ENCODE measurements at regions not wholly inside any gene's neighbourhood (a gene's known extent, or its start where the extent isn't known, plus 50 kb on each side); places are given as distances from the start of the nearest gene placed in this dataset.
"Not testable (repeated sequence)": the region's sequence is repeated elsewhere in the genome, so short reads cannot be mapped to it uniquely, and the experiment has no call there.

- no peak for DNase-seq
These were observed 220.7 kb downstream of the TACR3 start for GRCh38 chr4:103499094-103499493.

- no peak for DNase-seq
These were observed 221.4 kb downstream of the TACR3 start for GRCh38 chr4:103498161-103499070.

DNA sequence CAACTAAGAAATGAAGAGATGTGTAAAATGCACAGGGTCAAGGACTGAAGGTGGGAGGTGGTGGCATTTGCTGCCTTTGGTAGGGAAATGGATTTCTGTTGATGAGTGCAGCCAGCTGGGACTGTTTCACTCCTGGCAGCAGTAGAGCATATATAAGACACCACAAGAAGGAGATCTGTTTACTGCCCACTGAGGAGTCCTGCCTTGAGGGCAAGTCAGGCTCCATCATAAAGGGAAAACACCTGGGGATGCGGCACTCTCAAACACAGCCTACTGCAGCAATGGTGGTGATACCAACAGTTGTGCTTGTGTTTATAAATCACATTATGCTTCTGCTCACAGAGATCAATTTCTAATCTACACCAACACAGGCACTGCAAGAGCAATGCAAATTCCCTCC, 222.1 kb downstream of the TACR3 start:
- DNase-seq, result no peak

- no peak for DNase-seq
These were observed 223.0 kb downstream of the TACR3 start for GRCh38 chr4:103496800-103497199.

GRCh38 chr4:103493450-103494159, 226.2 kb downstream of the TACR3 start:
- peak; percentile 27 for DNase-seq

DNA sequence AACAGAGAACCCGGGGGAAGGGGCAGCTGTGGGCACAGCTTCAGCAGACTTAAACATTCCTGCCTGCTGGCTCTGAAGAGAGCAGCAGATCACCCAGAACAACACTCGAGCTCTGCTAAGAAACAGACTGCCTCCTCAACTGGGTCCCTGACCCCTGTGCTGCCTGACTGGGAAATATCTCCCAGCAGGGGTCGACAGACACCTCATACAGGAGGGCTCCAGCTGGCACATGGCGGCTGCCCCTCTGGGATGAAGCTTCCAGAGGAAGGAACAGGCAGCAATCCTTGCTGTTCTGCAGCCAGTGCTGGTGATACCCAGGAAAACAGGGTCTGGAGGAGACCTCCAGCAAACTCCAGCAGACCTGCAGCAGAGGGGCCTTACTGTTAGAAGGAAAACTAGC, 234.5 kb downstream of the TACR3 start:
- not testable (repeated sequence) for DNase-seq

- DNase-seq, result no peak
These were observed 235.3 kb downstream of the TACR3 start for GRCh38 chr4:103484521-103484920.

DNA sequence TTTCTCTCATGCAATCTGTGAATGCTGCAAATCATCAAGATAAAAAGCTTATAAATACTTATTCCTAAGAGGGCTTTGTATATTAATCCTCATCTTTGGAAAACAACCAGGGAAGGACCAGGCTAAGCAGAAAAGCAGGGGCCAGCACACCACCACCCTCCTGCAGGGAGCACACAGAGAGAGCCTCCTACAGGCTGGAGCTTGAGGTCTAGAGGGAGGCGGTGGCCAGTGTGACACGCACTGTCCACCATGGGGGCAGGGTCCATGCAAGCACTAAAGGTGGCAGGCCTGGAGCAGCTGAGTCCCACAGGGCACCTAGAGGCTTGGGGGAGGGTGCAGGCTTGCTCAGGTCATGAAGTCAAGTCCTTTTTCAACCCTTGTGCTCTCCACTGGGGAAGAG, 236.9 kb downstream of the TACR3 start:
- no peak for DNase-seq

GRCh38 chr4:103482471-103482870, 237.3 kb downstream of the TACR3 start:
- DNase-seq, result no peak

- DNase-seq, result no peak
These were observed 241.1 kb downstream of the TACR3 start for GRCh38 chr4:103478734-103479133.

- no peak for DNase-seq
These were observed 241.6 kb downstream of the TACR3 start for GRCh38 chr4:103478210-103478609.

DNA sequence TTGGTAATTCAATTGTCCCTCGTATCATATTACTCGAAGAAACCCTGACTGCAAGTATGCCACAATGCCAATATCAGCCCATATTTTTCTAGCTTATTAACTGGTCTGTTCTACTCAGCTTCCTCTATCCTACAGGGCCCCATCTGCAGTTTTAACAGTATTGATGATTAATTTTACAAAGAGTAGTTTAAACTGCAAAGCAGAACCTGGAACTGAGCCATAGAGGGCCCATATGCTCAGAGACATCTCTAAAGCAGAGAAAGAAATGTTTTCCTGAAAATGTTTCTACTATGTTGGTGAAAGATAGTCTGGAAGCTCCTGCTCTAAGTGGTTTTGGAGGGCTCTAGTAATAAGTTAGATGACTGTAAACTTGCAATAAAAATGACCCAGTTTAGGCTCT, 259.4 kb upstream of the CENPE start:
- no peak for DNase-seq

GRCh38 chr4:103451341-103451740, 253.2 kb upstream of the CENPE start:
- DNase-seq, result no peak

GRCh38 chr4:103450693-103451092, 252.6 kb upstream of the CENPE start:
- no peak for DNase-seq

DNA sequence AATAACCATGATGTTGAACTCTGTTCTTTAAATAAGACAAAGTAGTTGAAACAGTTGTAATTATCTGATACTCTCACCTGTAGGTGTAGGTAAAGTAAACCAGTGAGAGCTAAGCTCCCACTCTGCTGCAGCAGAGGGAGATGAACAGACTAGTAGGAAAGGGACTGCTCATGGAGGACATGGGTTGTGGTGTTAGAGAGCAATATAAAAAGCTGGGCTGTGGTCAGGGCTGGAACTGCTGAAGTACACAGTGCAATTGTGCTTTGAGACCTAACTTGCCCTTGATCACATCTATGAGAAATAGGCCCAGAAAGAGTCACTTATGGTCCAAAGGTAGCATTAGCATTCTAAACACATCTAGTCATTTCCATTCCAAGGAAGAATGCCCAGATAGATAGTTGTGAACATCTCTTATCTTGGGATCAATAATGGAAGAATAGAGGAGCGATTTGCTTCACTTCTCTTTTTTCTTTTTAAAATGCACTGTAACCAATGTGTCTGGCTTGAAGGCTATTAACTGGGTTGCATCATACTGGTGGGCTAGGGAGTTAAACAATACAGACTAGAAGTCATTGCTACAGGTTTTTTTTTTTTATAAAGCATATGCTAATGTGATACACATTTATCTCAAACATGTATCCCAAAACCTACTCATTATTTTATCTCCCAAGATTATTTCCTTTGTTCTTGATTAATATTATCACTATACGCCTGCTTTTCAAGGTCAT, 251.3 kb upstream of the CENPE start:
- no peak for DNase-seq

DNA sequence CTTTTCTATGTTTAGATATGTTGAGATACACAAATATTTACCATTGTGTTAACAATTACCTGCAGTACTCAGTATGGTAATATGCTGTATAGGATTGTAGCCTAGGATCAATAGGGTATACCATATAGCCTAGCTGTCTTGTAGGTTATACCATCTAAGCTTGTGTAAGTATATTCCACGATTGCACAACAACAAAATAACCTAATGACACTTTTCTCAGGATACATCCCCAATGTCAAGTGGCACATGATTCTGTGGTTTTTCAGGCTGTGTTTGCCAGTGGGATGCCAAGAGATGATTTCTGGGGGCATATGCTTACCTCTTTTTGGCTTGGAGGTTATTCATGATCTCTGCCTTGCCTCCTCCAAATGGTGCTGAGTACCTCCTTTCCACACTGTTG, 247.2 kb upstream of the CENPE start:
- DNase-seq, result no peak

DNA sequence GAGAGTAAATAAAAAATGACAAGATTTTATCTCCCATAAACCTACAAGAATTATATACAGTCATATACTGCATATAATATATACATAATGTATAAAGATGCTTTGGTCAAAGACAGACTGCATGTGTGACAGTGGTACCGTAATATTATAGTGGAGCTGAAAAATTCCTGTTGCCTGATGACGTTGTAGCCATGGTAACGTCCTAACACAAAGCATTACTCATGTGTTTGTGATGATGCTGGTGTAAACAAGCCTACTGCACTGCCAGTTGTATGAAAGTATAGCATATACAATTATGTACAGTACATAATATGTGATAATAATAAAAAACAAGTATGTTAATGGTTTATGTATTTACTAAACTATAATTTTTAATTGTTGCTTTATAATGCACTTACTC, 245.2 kb upstream of the CENPE start:
- DNase-seq, result peak; percentile 3

GRCh38 chr4:103429283-103429682, 231.1 kb upstream of the CENPE start:
- no peak for DNase-seq

DNA sequence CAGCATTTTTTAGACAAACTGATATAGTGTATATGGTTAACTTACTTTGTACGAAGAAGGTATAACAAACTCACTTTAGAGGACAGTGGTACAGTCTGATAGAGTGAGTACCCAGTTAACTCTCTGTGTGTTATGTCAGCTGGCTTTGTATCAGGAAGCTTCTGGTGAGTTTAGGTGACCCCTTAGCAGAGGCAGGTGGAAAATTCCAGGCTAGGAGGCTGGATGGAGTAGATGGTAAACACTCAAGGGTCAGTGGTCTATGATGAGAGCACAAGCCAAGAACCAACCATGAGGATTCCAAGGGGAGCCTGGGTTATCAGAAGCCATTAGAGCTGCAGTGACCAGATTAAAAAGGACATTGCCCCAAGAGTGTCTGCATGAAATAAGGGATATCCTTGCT, 227.3 kb upstream of the CENPE start:
- DNase-seq, result peak; percentile 1

DNA sequence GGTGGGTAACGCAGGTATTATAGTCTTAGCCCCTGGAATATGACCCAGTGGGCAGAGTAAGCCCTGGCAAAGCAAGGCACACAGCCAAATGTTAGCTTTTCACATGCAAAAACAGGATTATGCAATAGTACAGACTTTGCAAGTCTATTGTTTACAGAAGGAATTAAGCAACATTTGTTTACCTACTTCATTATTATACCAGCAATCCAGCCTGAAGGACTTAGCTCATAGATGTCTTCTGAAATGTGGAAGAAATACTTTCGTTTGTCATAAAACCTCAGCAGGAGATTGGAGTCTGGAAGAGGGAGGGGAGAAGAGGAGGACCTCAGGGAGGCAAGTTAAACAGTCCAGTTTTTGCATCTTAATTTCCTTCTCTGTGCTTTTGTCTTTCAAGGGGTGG, 226.7 kb upstream of the CENPE start:
- peak; percentile 61 for DNase-seq

- no peak for DNase-seq
These were observed 225.1 kb upstream of the CENPE start for GRCh38 chr4:103423261-103423660.

- DNase-seq, result no peak
These were observed 224.5 kb upstream of the CENPE start for GRCh38 chr4:103422467-103423219.

DNA sequence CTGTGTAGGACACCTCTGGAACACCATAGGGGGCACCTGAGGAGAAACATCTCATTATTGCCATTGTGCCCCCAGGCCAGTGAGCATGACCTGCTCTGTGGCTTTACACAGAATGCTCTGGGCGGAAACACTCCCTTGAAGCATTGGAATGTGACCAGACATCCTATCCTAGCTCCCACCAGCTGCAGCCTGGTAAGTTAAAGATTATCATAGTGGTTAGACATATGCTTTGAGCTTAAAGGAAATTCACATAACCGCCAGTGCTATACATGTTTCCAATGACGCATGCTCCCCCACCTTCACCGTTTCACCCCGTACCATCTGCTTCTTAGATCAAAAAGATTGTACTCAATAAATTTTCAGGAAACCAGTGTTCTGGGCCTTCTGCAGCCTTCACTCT, 217.7 kb upstream of the CENPE start:
- DNase-seq, result no peak

Measured in NCI-H2029 (cell line).